Neuronal stem cell (in vitro differentiated cells): ENCODE measurements at regions not wholly inside any gene's neighbourhood (a gene's known extent, or its start where the extent isn't known, plus 50 kb on each side); places are given as distances from the start of the nearest gene placed in this dataset.

Source experiments
- DNase-seq: peaks from one replicate; pipeline ENCODE4 v3.0.0-alpha.2; 2013; ENCODE audit warnings: low spot score
- H2AFZ ChIP-seq: one replicate; pipeline ENCODE4 v1.6.1; 2013; ENCODE audit warnings: mild to moderate bottlenecking, low read length, inconsistent platforms
- H2AK5ac ChIP-seq: 2 replicates; pipeline ENCODE4 v1.6.1; 2013; ENCODE audit warnings: low read depth, mild to moderate bottlenecking, inconsistent platforms, low read length, moderate library complexity, mixed read lengths
- H2BK120ac ChIP-seq: 2 replicates; pipeline ENCODE4 v1.6.1; 2013; ENCODE audit warnings: low read depth, mild to moderate bottlenecking, inconsistent platforms, low read length, moderate library complexity, mixed read lengths
- H2BK12ac ChIP-seq: one replicate; pipeline ENCODE4 v1.6.1; 2013; ENCODE audit warnings: low read length, inconsistent platforms
- H2BK15ac ChIP-seq: 2 replicates; pipeline ENCODE4 v1.6.1; 2013; ENCODE audit warnings: mild to moderate bottlenecking, low read length, inconsistent platforms, mixed read lengths
- H2BK5ac ChIP-seq: one replicate; pipeline ENCODE4 v1.6.1; 2013; ENCODE audit warnings: inconsistent platforms, mild to moderate bottlenecking, low read length, moderate library complexity
- H3K14ac ChIP-seq: one replicate; pipeline ENCODE4 v1.6.1; 2013; ENCODE audit warnings: low read length, inconsistent platforms
- H3K18ac ChIP-seq: 2 replicates; pipeline ENCODE4 v1.6.1; 2013; ENCODE audit warnings: low read length, inconsistent platforms
- H3K23ac ChIP-seq: 2 replicates; pipeline ENCODE4 v1.6.1; 2013; ENCODE audit warnings: low read depth, mild to moderate bottlenecking, mixed read lengths, low read length, inconsistent platforms; ENCODE audit not compliant: poor library complexity
- H3K27ac ChIP-seq: replicated peaks from 3 replicates; pipeline ENCODE4 v1.5.1; 2013; ENCODE audit warnings: low read length, inconsistent platforms
- H3K27me3 ChIP-seq, 3 experiments: 2 replicates each; pipeline ENCODE4 v1.6.1; 2013; ENCODE audit warnings: low read length in 3 of 3, mild to moderate bottlenecking in 2 of 3, inconsistent platforms in 1 of 3, low read depth in 1 of 3, mixed read lengths in 1 of 3, moderate library complexity in 1 of 3; ENCODE audit not compliant: control insufficient read depth in 3 of 3, insufficient read depth in 3 of 3
- H3K36me3 ChIP-seq, 2 donors: replicated peaks in 1 of 2; 2 replicates each; pipeline ENCODE4 v1.6.1; 2013; ENCODE audit warnings: low read length in 2 of 2; ENCODE audit not compliant: control insufficient read depth in 2 of 2, insufficient read depth in 2 of 2
- H3K4ac ChIP-seq: 2 replicates; pipeline ENCODE4 v1.6.1; 2013; ENCODE audit warnings: inconsistent platforms, mild to moderate bottlenecking, low read length, moderate library complexity
- H3K4me1 ChIP-seq, 2 donors: 1 replicate in 1 of 2; 2 replicates in 1 of 2; pipeline ENCODE4 v1.6.1; 2013; ENCODE audit warnings: low read length in 2 of 2, low read depth in 1 of 2; ENCODE audit not compliant: control insufficient read depth in 2 of 2, insufficient read depth in 1 of 2
- H3K4me2 ChIP-seq: one replicate; pipeline ENCODE4 v1.6.1; 2013; ENCODE audit warnings: mild to moderate bottlenecking, low read length, inconsistent platforms; ENCODE audit not compliant: insufficient read depth, poor library complexity, severe bottlenecking
- H3K4me3 ChIP-seq, 2 donors: 2 replicates each; pipeline ENCODE4 v1.5.1; 2013; ENCODE audit warnings: low read length in 2 of 2, mild to moderate bottlenecking in 2 of 2, inconsistent platforms in 1 of 2, moderate library complexity in 1 of 2
- H3K79me1 ChIP-seq: one replicate; pipeline ENCODE4 v1.6.1; 2013; ENCODE audit warnings: low read depth, mild to moderate bottlenecking, inconsistent platforms, low read length, moderate library complexity
- H3K9ac ChIP-seq: one replicate; pipeline ENCODE4 v1.6.1; 2013; ENCODE audit warnings: mild to moderate bottlenecking, low read depth, low read length, inconsistent platforms; ENCODE audit not compliant: poor library complexity
- H3K9me3 ChIP-seq, 2 donors: replicated peaks in 1 of 2; 2 replicates each; pipeline versions ENCODE3 to v1.6.1; 2013; ENCODE audit warnings: low read length in 2 of 2, mild to moderate bottlenecking in 2 of 2, inconsistent platforms in 1 of 2, low read depth in 1 of 2, mixed read lengths in 1 of 2, moderate library complexity in 1 of 2; ENCODE audit not compliant: control insufficient read depth in 2 of 2, insufficient read depth in 1 of 2
- H4K8ac ChIP-seq: one replicate; pipeline ENCODE4 v1.6.1; 2013; ENCODE audit warnings: low read depth, mild to moderate bottlenecking, inconsistent platforms, low read length, moderate library complexity
- H4K91ac ChIP-seq: one replicate; pipeline ENCODE4 v1.6.1; 2013; ENCODE audit warnings: low read length, low read depth, mild to moderate bottlenecking, inconsistent platforms; ENCODE audit not compliant: poor library complexity
- WGBS, 2 donors: extraction: QIAGEN DNeasy Blood & Tissue Kit; methylation state at CpG; one replicate each; pipeline ENCODE4 v1.1.7; 2013; ENCODE audit warnings: missing lambda C conversion rate in 2 of 2, mixed read lengths in 1 of 2; ENCODE audit not compliant: insufficient read length in 2 of 2, insufficient replicate concordance in 1 of 2; ENCODE audit errors: extremely low coverage in 2 of 2; 5-methylcytosine and 5-hydroxymethylcytosine counted together

GRCh38 chr12:34379142-34379541, 356.8 kb downstream of the ALG10 start:
- Histone ChIP-seq H2AK5ac (no peak overlapping the region), H3K4ac (no peak overlapping the region), H3K36me3 (no peaks in the 10 kb centered on the region), H2AFZ (no peak overlapping the region), H3K14ac (no peak overlapping the region), H4K91ac (no peak overlapping the region), H2BK15ac (no peak overlapping the region), H2BK5ac (no peak overlapping the region), H3K27ac (no peak overlapping the region), H3K18ac (no peak overlapping the region), H4K8ac (peak overlapping the region; percentile 82), H3K9me3 (peaks cover 0 to 87% of the 10 kb centered on the region in 2 donors), H2BK12ac (no peak overlapping the region), H2BK120ac (no peak overlapping the region), H3K23ac (no peak overlapping the region), H3K9ac (no peak overlapping the region), H3K4me1 (no peaks in the 10 kb centered on the region), H3K4me3 (peak overlapping the region in 1 of 2 donors; percentile 61), H3K79me1 (peaks cover 2% of the 10 kb centered on the region), H3K27me3 (no peaks in the 10 kb centered on the region), H3K4me2 (no peak overlapping the region)
- WGBS, 2 donors = no CpG with 5 or more reads among the region's 16 CpGs
- DNase-seq = no peak

DNA sequence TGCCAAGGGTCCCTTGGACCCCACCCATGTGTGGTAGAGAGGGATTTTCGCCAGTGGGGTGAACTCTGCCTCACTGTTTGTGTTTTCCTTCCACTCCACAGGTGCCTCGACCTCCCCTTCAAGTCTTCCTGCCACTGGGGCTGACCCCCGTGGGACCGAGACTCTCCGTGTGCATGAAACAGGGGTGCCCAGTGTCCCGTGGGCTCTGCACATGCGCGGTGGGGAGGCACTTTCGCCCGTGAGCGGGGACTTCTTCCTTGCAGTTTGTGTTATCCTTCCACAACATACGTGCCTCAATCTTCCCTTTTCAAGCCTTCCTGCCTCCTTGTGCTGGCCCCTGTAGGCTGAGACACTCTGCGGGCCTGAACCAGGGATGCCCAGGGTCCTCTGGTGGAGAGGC, 362.4 kb downstream of the ALG10 start:
- Histone ChIP-seq H4K91ac (no peak overlapping the region), H3K23ac (no peak overlapping the region), H2AFZ (no peak overlapping the region), H2BK15ac (no peak overlapping the region), H4K8ac (no peak overlapping the region), H3K27ac (no peak overlapping the region), H3K18ac (no peak overlapping the region), H2BK12ac (no peak overlapping the region), H3K9me3 (peaks cover 0 to 90% of the 10 kb centered on the region in 2 donors), H3K79me1 (peaks cover 2% of the 10 kb centered on the region), H3K4ac (no peak overlapping the region), H3K27me3 (no peaks in the 10 kb centered on the region), H3K14ac (no peak overlapping the region), H3K4me1 (no peaks in the 10 kb centered on the region), H2BK5ac (peak overlapping the region; percentile 24), H3K36me3 (no peaks in the 10 kb centered on the region), H3K9ac (no peak overlapping the region), H2AK5ac (no peak overlapping the region), H3K4me2 (no peak overlapping the region), H2BK120ac (no peak overlapping the region), H3K4me3 (peak overlapping the region in 1 of 2 donors; percentile 45)
- no CpG with 5 or more reads among the region's 13 CpGs for WGBS, 2 donors
- no peak for DNase-seq

GRCh38 chr12:34386016-34386415, 363.7 kb downstream of the ALG10 start:
- Histone ChIP-seq H3K4me2 (no peak overlapping the region), H2BK120ac (no peak overlapping the region), H3K14ac (no peak overlapping the region), H3K27me3 (no peaks in the 10 kb centered on the region), H4K8ac (no peak overlapping the region), H3K23ac (no peak overlapping the region), H3K4me3 (no peak overlapping the region), H2AFZ (peak overlapping the region; percentile 22), H3K79me1 (peaks cover 4% of the 10 kb centered on the region), H2AK5ac (no peak overlapping the region), H2BK5ac (no peak overlapping the region), H3K36me3 (no peaks in the 10 kb centered on the region), H3K27ac (no peak overlapping the region), H3K9ac (no peak overlapping the region), H3K4ac (no peak overlapping the region), H3K4me1 (no peaks in the 10 kb centered on the region), H3K9me3 (peaks cover 0 to 91% of the 10 kb centered on the region in 2 donors), H3K18ac (no peak overlapping the region), H2BK12ac (no peak overlapping the region), H2BK15ac (no peak overlapping the region), H4K91ac (no peak overlapping the region)
- DNase-seq = no peak
- no CpG with 5 or more reads among the region's 13 CpGs for WGBS, 2 donors

DNA sequence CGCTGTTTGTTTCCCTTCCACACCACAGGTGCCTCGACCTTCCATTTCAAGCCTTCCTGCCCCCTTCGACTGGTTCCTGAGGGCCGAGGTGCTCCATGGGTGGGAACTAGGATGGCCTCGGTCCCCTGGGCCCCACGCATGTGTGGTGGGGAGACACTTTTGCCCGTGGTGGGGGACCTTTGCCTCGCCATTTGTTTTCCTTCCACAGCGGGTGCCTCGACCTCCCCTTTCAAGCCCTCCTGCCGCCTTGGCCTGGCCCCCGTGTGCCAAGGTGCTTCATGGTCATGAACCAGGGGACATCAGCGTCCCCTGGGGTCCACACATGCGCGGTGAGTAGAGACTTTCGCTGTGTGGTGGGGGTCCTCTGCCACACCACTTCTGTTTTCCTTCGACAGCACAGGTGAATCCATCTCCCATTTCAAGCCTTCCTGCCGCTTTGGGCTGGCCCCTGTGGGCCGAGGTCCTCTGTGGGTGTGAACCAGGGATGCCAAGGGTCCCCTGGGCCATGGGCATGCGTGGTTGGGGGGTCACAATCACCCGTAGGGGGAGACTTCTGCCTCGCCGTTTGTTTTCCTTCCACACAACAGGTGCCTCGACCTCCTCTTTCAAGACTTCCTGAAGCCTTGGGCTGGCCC, 364.4 kb downstream of the ALG10 start:
- Histone ChIP-seq H3K18ac (no peak overlapping the region), H4K8ac (no peak overlapping the region), H3K4me3 (no peak overlapping the region), H3K4me2 (no peak overlapping the region), H3K27me3 (no peaks in the 10 kb centered on the region), H2BK5ac (no peak overlapping the region), H3K9me3 (peaks cover 0 to 91% of the 10 kb centered on the region in 2 donors), H4K91ac (no peak overlapping the region), H2AFZ (peak overlapping the region; percentile 22), H3K9ac (no peak overlapping the region), H2BK120ac (no peak overlapping the region), H3K36me3 (no peaks in the 10 kb centered on the region), H3K14ac (no peak overlapping the region), H3K79me1 (peaks cover 4% of the 10 kb centered on the region), H3K23ac (no peak overlapping the region), H2BK12ac (no peak overlapping the region), H3K4me1 (no peaks in the 10 kb centered on the region), H3K4ac (no peak overlapping the region), H2BK15ac (no peak overlapping the region), H3K27ac (no peak overlapping the region), H2AK5ac (no peak overlapping the region)
- no peak for DNase-seq
- no CpG with 5 or more reads among the region's 24 CpGs for WGBS, 2 donors
